Lung (tissue), 11 donors: ENCODE measurements at regions not wholly inside any gene's neighbourhood (a gene's known extent, or its start where the extent isn't known, plus 50 kb on each side); places are given as distances from the start of the nearest gene placed in this dataset.

Experiments used
- ATAC-seq: fragments of 200-7000 bp; cut with Tn5 transposase; one replicate; pipeline ENCODE4 v1.9.1; 2020; ENCODE audit warnings: moderate number of reproducible peaks; ENCODE audit not compliant: insufficient read depth, low FRiP score
- DNase-seq, 3 donors: peaks; one replicate each; pipeline ENCODE4 v3.0.0-alpha.2; 2013 to 2017
- H3K27ac ChIP-seq, 2 donors: one replicate each; pipeline ENCODE4 v1.5.1; 2013; ENCODE audit warnings: mild to moderate bottlenecking in 2 of 2, moderate library complexity in 2 of 2, control low read depth in 1 of 2, inconsistent platforms in 1 of 2, low read depth in 1 of 2, low read length in 1 of 2
- H3K27me3 ChIP-seq, 3 donors: one replicate each; pipeline ENCODE4 v1.5.1; 2013; ENCODE audit warnings: low read length in 2 of 3; ENCODE audit not compliant: control insufficient read depth in 3 of 3, insufficient read depth in 3 of 3
- H3K36me3 ChIP-seq, 4 donors: one replicate each; pipeline ENCODE4 v1.5.1; 2013; ENCODE audit warnings: low read length in 4 of 4, mild to moderate bottlenecking in 1 of 4, moderate library complexity in 1 of 4; ENCODE audit not compliant: control insufficient read depth in 4 of 4, insufficient read depth in 4 of 4
- H3K4me1 ChIP-seq, 5 donors: one replicate each; pipeline ENCODE4 v1.5.1; 2013; ENCODE audit warnings: low read length in 5 of 5, mild to moderate bottlenecking in 2 of 5, moderate library complexity in 1 of 5; ENCODE audit not compliant: control insufficient read depth in 5 of 5, insufficient read depth in 5 of 5
- H3K4me3 ChIP-seq: one replicate; pipeline ENCODE4 v1.5.1; 2013; ENCODE audit warnings: mild to moderate bottlenecking, control low read depth, moderate library complexity
- H3K9ac ChIP-seq, 2 donors: one replicate each; pipeline ENCODE4 v1.5.1; 2013; ENCODE audit warnings: low read length in 2 of 2, control low read depth in 1 of 2; ENCODE audit not compliant: insufficient read depth in 1 of 2
- H3K9me3 ChIP-seq, 4 donors: one replicate each; pipeline ENCODE4 v1.5.1; 2013; ENCODE audit warnings: low read length in 3 of 4, mild to moderate bottlenecking in 1 of 4, moderate library complexity in 1 of 4; ENCODE audit not compliant: control insufficient read depth in 4 of 4, insufficient read depth in 3 of 4
- CTCF ChIP-seq: IDR thresholded peaks from 2 replicates; pipeline ENCODE4 v1.5.1; 2012; ENCODE audit warnings: mild to moderate bottlenecking; ENCODE audit errors: control extremely low read depth, extremely low read depth
- WGBS, 2 donors: extraction: QIAGEN DNeasy Blood & Tissue Kit; methylation state at CpG; one replicate each; pipeline ENCODE4 v1.1.7; 2013; 5-methylcytosine and 5-hydroxymethylcytosine counted together
- donor health status: control.
- donor health status: control.
- donor health status: Bipolar disorder and iron deficiency.
- donor health status: healthy.
- donor health status: DM: yes; HTN: yes; CAD: no.

- H3K4me3 ChIP-seq, result no peak overlapping the region
- H3K9ac ChIP-seq, result no peak overlapping the region
- no peaks in the 10 kb centered on the region for H3K27me3 ChIP-seq
- no peaks in the 10 kb centered on the region for H3K36me3 ChIP-seq
- no peak for TF ChIP-seq CTCF
- no peak for ATAC-seq
- no peak overlapping the region for H3K27ac ChIP-seq
- no peaks in the 10 kb centered on the region for H3K9me3 ChIP-seq
- 73 to 90% methylated on average over 6 of the region's 6 CpGs for WGBS, 2 donors
- no peak for DNase-seq
- H3K4me1 ChIP-seq, result no peaks in the 10 kb centered on the region
Observed at GRCh38 chr2:61620244-61621159, 82.3 kb upstream of the XPO1 start.

- DNase-seq, result no peak
- Histone ChIP-seq H3K4me1 (no peaks in the 10 kb centered on the region), H3K9ac (no peak overlapping the region), H3K27me3 (no peaks in the 10 kb centered on the region), H3K27ac (no peak overlapping the region), H3K9me3 (no peaks in the 10 kb centered on the region), H3K4me3 (no peak overlapping the region), H3K36me3 (no peaks in the 10 kb centered on the region)
- no peak for TF ChIP-seq CTCF
- ATAC-seq, result no peak
- 90 to 94% methylated on average over 5 of the region's 5 CpGs for WGBS, 2 donors
Observed at GRCh38 chr2:61619561-61619960, 81.4 kb upstream of the XPO1 start.

- Histone ChIP-seq H3K36me3 (no peaks in the 10 kb centered on the region), H3K27me3 (no peaks in the 10 kb centered on the region), H3K4me1 (no peaks in the 10 kb centered on the region), H3K4me3 (no peak overlapping the region), H3K27ac (no peak overlapping the region), H3K9me3 (no peaks in the 10 kb centered on the region), H3K9ac (no peak overlapping the region)
- 94 to 100% methylated on average over 2 of the region's 2 CpGs for WGBS, 2 donors
- ATAC-seq (no peak), DNase-seq (no peak)
- no peak for TF ChIP-seq CTCF
Observed at GRCh38 chr2:61617610-61618009, 79.5 kb upstream of the XPO1 start.
